ENCODE measurements at regions not wholly inside any gene's neighbourhood (a gene's known extent, or its start where the extent isn't known, plus 50 kb on each side); places are given as distances from the start of the nearest gene placed in this dataset.
"Not testable (repeated sequence)": the region's sequence is repeated elsewhere in the genome, so short reads cannot be mapped to it uniquely, and the experiment has no call there.

- DNase-seq (ENCODE audit: low read depth, low spot score), result no peak
Observed at GRCh38 chr3:139238281-139239030, 105.4 kb upstream of the MRPS22 start.

DNA sequence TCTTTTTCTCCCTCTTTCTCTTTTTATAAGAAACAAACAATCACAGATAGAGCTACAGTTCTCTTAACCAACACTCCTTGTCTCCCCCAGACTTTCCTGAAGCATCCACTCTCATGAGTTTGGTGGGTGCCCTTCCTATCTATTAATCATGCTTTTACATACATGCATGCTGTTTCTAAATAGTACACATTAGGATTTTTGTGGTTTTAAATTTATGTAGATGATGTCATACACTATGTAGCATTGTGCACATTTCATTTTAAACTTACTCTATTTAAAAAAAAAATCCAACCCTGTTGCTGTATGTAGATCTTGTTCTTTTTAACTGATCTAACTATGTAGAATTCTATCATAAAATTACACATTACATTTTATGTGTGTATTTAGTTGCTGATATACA lies 104.3 kb upstream of the MRPS22 start:
- no peak for DNase-seq (ENCODE audit: low read depth, low spot score)

GRCh38 chr3:139241783-139242182 lies 102.0 kb upstream of the MRPS22 start:
- DNase-seq (ENCODE audit: low read depth, low spot score), result no peak

- DNase-seq (ENCODE audit: low read depth, low spot score), result no peak
Observed at GRCh38 chr3:139243710-139244109, 100.1 kb upstream of the MRPS22 start.

GRCh38 chr3:139248593-139249255 lies 95.1 kb upstream of the MRPS22 start:
- DNase-seq (ENCODE audit: low read depth, low spot score), result no peak

GRCh38 chr3:139251529-139251928 lies 92.3 kb upstream of the MRPS22 start:
- no peak for DNase-seq (ENCODE audit: low read depth, low spot score)

DNA sequence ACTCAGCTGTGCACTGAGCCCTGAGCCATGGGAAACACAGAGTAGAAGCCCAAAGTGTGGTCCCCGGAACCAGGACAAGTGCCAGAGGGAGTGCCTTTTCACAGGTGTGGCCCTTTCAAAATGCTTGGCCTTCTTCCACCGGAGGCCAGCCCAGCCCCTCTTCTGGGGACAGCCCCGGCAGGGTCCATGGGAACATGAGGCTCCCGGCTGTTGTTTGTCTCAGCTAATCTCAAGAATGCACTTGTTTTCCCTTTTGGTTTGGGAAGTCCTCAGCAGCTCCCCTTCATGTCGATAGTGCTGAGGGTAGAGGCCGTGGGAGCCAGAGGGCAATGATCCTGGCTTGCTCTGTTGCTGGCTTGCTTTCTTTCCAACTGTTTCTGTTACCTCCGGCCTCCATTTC lies 91.1 kb upstream of the MRPS22 start:
- DNase-seq (ENCODE audit: low read depth, low spot score), result no peak

DNA sequence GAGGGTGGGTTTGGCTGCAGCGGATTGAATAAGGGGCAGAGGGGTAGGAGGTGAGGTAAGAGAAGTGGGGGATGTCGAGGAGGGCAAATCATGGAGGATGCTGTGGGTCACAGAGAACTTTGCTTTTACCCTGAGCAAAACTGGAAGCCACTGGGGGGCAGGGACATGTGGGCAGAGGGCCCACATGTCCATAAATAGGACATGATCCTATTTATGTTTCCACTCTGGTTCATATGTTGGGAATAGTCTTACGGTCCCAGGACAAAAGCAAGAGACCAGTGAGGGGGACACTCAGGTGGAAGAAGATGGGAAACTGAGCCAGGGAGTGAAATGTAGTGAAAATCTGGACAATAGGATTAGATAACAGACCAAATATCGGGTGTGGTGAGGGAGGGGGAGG lies 85.5 kb upstream of the MRPS22 start:
- no peak for DNase-seq (ENCODE audit: low read depth, low spot score)

- no peak for DNase-seq (ENCODE audit: low read depth, low spot score)
Observed at GRCh38 chr3:139259398-139259797, 84.4 kb upstream of the MRPS22 start.

- no peak for DNase-seq (ENCODE audit: low read depth, low spot score)
Observed at GRCh38 chr3:139260041-139260486, 83.8 kb upstream of the MRPS22 start.

- DNase-seq (ENCODE audit: low read depth, low spot score), result no peak
Observed at GRCh38 chr3:139260793-139261736, 82.8 kb upstream of the MRPS22 start.

DNA sequence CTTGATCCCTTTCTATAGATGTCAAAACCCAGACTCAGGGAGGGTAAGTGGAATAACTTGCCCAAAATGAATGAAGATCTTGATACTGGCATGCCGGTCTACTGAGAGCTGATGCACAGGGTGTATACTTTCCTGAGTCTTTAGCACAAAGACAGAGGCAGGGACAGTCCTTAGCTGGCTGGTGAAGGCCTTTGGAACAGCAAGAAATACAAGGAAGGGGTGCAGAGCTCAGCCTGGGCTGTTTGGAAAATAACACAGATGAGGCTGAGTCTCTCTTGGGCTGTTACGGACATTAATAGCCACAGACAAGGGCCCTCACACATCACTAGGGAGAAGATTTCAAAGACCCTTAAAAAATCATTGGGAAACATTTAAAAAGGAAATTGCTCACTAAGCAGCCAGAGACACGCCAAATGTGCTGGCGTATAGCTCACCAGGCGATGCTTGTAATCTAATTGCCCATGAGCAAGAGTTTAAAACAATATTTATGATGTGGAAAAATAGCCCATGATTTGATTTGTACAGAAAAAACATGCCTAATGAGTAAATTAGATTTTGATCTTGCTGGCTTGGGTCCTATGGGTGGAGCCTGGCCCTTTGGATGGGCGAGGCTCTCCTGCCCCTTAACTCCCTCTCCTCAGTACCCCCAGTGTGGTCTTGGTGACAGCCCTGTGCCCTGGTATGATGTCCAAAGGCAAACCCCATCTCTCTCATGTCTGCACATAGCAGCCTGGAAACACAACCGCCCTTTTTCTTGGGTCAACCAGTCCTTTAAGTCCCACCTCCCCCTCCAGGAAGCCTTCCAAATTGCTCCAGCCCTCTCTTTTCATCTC lies 81.8 kb upstream of the MRPS22 start:
- DNase-seq (ENCODE audit: low read depth, low spot score), result no peak

DNA sequence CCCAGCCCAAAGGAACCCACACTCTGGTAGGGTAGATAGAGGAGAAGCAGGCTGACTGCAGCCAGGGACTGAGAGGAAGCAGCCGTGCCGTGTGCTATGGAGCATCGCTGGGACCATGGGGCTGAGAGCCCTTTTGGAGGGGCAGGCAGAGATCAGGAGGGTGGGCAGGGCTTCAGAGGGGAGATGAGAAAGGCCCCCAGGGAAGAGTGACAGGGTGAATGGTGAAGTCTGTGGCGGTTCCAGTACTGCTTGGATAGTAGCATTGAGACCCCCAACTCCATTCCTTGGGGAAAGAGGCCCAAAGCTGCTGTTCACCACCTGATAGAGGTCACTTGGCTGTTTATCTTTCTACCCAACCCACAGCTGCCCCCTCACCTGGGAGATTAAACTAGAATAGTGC lies 80.0 kb upstream of the MRPS22 start:
- no peak for DNase-seq (ENCODE audit: low read depth, low spot score)

- DNase-seq (ENCODE audit: low read depth, low spot score), result no peak
Observed at GRCh38 chr3:139264375-139264774, 79.4 kb upstream of the MRPS22 start.

DNA sequence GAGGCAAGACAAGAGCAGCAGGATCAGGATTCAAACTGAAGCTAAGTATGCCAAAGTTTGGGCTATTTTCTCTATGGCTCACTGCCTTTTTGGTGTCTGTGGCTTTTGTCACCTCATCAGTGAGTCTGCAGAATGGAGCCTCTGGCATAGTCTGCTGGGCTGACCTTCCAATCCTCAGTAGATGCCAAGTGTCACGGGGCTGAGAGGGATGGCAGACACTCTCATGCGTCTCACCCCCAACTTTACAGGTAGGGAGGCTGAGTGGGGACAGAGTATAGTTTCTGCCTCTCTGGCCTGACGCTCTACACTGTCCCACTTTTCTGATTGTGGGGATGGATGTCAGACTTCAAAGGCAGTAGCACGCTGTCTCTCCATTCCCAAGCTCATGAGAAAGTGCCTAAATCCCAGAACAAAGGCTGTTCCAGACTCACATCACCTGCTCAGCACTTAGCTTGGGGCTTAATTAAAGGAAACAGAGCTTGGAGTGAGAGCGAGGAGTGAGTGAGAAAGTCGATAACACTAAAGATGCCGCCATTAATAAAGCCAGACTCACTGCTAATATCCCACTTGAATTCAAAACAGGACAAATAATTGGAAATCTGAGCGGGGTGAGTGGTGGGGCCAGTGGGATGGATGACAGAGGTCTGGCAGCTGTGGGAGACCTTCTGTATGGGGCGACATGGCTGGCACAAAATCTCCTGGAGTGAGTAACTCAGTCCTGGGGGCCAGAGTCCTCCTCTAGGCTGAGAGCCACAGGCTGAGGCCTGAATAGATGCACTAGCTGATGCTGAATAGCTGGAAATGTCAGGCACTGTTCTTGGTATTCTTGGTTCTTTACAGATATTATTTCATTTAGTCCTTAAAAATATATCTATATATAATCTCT lies 78.4 kb upstream of the MRPS22 start:
- DNase-seq (ENCODE audit: low read depth, low spot score), result no peak

DNA sequence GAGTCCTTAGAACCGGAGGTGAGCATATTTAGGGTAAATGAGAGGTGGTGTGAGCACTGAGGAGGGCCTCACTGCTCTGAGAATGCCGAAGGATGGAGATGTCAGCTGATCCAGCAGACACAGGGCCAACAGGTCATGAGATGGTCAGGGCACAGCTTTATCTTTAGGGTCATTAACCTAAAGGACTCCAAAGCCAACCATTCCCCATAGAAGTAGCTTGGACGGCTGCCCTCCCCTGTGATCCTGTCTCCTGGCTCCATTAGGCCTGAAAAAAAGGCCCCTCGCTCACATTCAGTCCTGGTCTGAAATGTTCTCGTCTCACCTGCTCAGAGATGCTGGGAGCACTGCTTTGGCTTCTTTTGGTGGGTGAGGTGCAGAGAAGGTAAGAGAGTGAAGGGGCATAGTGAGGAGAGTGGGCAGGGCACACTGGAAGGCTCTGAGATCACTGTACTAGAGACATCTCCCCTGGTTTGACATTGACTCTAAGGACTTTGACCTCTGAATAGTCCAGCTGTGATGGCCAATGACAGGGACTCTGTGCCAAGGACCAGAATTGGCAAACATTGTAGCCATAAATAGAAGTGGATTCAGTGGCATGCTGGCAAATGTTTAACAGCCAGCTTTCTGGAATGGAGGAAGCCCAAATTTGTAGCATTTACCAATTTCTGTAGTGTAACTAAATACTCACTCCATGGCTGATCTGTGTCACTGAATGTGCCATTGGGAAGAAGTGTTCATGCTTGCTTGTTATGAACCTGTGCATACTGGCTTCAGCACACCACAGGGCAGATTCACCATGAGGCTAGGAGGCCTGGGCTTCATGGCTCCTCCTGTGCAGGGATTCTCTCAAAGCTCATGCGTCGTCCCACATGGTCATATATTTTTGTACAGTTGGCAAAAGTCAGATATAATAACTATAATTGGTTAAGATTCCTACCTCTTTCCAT lies 76.2 kb upstream of the MRPS22 start:
- DNase-seq (ENCODE audit: low read depth, low spot score), result no peak

GRCh38 chr3:139269984-139270383 lies 73.8 kb upstream of the MRPS22 start:
- DNase-seq (ENCODE audit: low read depth, low spot score), result no peak

GRCh38 chr3:139270652-139271051 lies 73.2 kb upstream of the MRPS22 start:
- DNase-seq (ENCODE audit: low read depth, low spot score), result not testable (repeated sequence)

DNA sequence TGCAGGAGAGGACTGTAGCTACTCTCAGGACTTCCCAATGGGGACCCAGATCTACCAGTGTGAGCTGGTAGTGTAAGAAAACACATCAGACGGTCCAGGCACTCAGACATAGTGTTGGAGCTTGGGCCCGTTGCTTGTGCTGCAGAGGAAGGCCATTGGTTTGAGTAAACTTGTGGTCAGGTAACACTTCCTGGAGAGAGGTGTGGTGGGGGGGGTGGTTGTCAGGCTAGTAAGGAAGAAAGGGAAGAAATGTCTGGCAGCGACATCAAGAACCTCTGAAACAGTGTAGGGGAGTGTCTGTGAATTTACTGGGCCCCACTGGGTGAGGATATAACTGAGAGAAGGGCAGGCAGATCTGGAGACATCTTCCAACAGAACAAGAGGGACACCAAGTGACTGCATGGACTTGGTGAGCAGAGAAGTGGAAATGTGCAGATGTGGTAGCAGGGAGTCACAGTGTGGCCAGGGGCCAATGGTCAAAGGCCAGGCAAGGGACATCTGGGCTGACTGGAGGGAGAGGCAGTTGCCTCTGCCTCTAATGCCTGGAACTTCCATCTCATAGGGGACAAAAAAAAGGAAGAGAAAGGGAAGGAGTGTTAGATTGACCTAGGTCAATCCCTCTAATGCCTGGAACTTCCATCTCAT lies 63.7 kb upstream of the MRPS22 start:
- no peak for DNase-seq (ENCODE audit: low read depth, low spot score)
